PFSK-1 (cell line): ENCODE measurements at regions not wholly inside any gene's neighbourhood (a gene's known extent, or its start where the extent isn't known, plus 50 kb on each side); places are given as distances from the start of the nearest gene placed in this dataset.

Experiments
- REST ChIP-seq, 2 experiments: IDR thresholded peaks; 2 replicates each; pipeline versions ENCODE4 v1.6.1 to v1.8.0; 2011 to 2012; ENCODE audit warnings: low read depth in 2 of 2, low read length in 2 of 2, control low read depth in 1 of 2, inconsistent platforms in 1 of 2, mild to moderate bottlenecking in 1 of 2, moderate library complexity in 1 of 2; ENCODE audit not compliant: insufficient read depth in 1 of 2
- SIN3A ChIP-seq: IDR thresholded peaks from 2 replicates; pipeline ENCODE4 v1.6.1; 2012; ENCODE audit warnings: mild to moderate bottlenecking, low read length, moderate library complexity, borderline replicate concordance; ENCODE audit not compliant: insufficient read depth

GRCh38 chr10:108327706-108328105 lies 1163.2 kb upstream of the SORCS1 start:
- TF ChIP-seq SIN3A (no peak), REST (IDR thresholded peaks at IDR 0.05; ENCODE audit: insufficient read depth in 1 of 2, low read depth in 2 of 2, low read length in 2 of 2) (no peak)
